22Rv1 (cell line): ENCODE measurements at regions not wholly inside any gene's neighbourhood (a gene's known extent, or its start where the extent isn't known, plus 50 kb on each side); places are given as distances from the start of the nearest gene placed in this dataset.

ENCODE experiments used
- ZFX ChIP-seq: fragments of 450-650 bp; IDR thresholded peaks from 2 replicates; pipeline ENCODE4 v1.6.1; 2017; ENCODE audit warnings: antibody characterized with exemption, borderline replicate concordance
- TF ChIP-seq, protein P1 (sequence below): fragments of 450-650 bp; IDR thresholded peaks from 2 replicates; pipeline ENCODE4 v1.5.1; 2017; ENCODE audit warnings: mild to moderate bottlenecking

DNA sequence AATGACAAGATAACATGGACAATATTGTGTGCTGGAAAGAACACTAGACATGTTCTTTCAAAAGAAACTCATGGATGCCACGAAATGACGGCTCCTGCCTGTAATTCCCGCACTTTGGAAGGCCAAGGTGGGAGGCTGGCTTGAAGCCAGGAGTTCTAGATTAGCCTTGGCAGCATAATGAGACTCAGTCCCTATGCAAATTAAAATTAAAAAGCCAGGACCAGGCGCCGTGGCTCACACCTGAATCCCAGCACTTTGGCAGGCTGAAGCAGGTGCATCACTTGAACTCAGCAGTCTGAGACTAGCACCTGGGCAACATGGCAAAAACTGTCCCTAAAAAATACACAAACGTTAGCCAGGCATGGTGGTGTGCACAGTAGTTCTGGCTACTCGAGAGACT lies 814.2 kb downstream of the BRINP1 start:
- TF ChIP-seq, protein P1, sequence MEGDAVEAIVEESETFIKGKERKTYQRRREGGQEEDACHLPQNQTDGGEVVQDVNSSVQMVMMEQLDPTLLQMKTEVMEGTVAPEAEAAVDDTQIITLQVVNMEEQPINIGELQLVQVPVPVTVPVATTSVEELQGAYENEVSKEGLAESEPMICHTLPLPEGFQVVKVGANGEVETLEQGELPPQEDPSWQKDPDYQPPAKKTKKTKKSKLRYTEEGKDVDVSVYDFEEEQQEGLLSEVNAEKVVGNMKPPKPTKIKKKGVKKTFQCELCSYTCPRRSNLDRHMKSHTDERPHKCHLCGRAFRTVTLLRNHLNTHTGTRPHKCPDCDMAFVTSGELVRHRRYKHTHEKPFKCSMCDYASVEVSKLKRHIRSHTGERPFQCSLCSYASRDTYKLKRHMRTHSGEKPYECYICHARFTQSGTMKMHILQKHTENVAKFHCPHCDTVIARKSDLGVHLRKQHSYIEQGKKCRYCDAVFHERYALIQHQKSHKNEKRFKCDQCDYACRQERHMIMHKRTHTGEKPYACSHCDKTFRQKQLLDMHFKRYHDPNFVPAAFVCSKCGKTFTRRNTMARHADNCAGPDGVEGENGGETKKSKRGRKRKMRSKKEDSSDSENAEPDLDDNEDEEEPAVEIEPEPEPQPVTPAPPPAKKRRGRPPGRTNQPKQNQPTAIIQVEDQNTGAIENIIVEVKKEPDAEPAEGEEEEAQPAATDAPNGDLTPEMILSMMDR: no peak
- no peak for TF ChIP-seq ZFX
